ENCODE measurements at regions not wholly inside any gene's neighbourhood (a gene's known extent, or its start where the extent isn't known, plus 50 kb on each side); places are given as distances from the start of the nearest gene placed in this dataset.
A peak's percentile ranks its signal among the peaks of the same experiment; 100 is the strongest.

DNA sequence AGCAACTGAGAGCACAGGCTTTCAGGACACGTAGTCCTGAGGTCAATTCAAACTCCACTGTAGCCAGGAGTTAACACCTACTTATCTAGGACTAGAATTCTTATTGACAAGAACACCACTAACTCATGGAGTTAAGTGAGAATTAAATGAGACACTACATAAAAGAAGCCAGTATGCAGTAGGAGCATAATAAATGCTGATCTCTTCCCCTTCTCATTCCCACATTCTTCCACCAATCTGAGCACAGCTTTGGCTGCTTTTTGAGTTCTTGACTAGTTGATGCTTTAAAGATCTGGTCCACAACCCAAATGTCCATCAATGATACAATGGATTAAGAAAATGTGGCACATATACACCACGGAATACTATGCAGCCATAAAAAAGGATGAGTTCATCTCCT, 55.2 kb downstream of the TTC32 start:
- DNase-seq (ENCODE audit: low spot score) = no peak

DNA sequence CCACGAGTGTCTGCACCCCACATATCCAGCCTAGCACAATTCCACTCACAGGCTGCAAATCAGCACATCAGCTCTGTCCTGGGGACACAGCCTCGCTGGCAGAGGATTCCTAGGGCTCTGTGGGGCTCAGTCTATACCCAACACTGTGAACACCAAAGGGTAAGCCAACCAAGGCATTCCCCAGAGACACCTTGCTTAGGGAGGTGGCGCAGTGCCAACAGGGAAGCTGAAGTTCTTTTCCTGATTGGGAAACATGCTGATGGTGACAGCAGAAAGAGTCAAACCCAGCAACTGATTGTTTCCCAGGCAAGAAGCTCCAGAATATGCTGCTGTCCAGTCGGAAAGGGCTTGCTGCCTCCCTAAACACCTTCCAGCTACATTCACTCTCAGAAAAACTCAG, 55.8 kb downstream of the TTC32 start:
- no peak for DNase-seq (ENCODE audit: low spot score)

DNA sequence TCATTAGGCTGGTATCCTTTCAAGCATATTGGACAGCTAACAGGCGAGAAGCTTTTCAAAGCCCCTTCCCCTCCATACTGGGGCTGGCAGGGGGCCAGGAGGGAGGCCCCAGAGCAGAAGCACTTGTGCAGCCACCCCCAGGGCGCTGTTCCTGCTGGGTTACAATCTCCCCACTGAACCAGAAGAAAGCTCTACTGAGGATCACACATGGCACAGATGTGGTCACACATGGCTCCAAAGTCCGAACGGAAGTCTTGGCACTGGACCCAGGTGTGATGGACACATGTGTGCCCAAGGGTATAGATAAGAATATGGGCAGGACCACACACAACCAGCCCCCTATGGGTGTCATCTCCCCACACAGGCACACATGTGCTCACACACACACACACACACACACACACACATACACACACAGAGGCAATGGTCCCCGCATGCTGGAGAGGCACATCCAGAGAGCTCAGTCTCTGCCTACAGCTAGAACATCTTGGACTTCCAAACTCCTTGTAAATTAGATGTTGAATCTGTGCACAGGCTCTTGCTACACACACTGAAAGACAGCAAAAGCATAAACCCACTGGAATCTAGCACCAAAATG, 56.4 kb downstream of the TTC32 start:
- DNase-seq (ENCODE audit: low spot score) = no peak

GRCh38 chr2:19844750-19845149, 57.0 kb downstream of the TTC32 start:
- DNase-seq (ENCODE audit: low spot score) = no peak

DNA sequence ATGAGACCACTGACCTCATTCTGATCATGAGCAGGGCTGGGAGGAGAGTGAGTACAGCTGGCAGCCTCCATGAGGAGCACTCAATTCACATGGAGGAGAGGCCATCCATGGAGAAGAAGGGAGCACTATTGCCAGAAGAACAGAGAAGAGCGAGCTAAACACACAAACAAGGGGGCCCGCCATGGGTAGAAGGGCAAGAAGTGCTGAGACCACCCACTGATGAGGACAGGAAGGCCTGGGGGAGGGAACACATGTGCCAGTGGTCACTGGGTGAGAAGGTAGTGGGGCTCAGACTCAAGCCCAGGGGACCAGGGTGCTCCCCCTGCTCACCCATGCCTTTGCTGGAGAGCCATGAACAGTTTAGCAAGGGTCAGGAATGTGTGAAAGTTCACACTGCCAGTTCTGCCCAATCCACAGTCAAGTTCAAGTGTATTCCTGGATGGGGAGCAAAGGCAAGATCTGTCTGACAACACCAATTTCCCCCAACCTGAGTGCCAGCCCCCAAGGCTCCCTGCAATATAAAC, 57.7 kb downstream of the TTC32 start:
- DNase-seq (ENCODE audit: low spot score) = no peak

- DNase-seq (ENCODE audit: low spot score) = no peak
Observed at GRCh38 chr2:19841918-19842693, 59.7 kb downstream of the TTC32 start.

DNA sequence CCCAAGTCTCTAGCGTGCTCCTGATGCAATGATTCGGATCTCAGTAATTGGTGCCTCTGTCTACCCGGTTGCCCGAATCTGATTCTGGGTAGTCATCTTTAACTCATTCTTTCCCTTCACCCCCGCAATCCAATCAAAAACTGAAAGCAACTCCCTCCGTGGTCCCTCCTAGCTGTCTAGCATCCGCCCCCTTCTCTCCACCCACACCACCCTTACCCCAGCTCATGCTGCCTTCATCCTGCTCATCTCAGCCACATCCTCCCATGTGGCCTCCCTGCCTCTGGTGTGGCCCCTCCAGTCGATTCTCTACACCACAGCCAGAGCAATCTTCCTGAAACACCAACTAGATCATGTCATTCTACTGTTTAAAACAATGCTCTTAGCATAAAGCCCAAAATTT, 62.3 kb downstream of the TTC32 start:
- DNase-seq (ENCODE audit: low spot score) = no peak

DNA sequence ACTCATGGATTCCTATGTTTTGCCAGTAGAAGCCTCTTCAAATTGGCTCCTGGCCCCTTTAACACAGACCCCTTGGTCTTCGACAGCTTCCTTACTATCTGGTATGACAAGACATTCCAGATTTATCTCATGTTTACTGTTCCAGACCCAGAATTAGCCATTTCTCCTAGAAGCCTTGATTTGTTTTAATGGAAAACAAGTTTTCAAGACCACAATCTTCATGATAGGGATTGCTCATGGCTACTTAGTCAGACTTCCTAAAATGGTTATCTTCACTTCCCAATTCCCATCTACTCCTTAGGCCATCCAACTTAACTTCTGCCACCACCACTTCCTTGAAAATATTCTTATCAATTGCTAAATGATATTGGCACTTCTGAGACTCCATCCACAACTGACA, 63.2 kb downstream of the TTC32 start:
- DNase-seq (ENCODE audit: low spot score) = no peak

DNA sequence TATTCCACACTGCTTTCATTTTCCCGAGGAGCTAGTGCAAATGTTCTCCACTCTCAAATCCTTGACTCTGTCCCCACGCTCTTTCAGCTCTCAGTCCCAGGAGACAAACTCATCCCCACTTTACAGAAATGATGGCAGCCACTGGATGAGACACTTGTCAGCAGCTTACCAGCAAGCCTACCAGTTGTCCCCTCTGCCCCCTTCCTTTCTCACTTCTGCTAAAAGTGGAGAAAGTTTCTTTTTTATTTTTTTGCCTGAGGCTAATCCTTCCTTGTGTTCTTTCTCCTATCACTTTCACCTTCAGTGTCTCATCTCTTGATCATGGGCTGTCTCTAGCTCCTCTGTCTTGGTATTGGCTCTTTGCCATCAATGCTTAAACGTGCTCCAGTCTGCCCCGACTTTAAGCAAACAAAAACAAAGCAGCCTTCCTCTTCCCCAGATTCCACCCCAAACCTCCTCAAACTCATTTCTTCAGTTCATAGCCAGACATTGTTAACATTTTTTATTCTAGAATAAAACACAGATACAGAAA, 64.5 kb downstream of the TTC32 start:
- no peak for DNase-seq (ENCODE audit: low spot score)

GRCh38 chr2:19835781-19836281, 66.0 kb downstream of the TTC32 start:
- DNase-seq (ENCODE audit: low spot score) = no peak

DNA sequence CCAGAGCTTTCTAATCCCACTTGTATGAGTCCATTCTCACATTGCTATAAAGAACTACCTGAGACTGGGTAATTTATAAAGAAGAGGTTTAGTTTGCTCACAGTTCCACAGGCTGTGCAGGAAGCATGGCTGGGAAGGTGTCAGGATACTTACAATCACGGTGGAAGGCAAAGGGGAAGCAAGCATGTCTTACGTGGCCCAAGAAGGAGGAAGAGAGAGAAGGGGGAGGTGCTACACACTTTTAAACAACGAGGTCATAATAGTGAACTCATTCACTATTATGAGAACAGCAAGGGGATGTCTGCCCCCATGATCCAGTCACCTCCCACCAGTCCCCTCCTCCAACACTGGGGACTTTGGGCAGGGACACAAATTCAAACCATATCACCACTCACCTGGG, 67.8 kb downstream of the TTC32 start:
- no peak for DNase-seq (ENCODE audit: low spot score)

DNA sequence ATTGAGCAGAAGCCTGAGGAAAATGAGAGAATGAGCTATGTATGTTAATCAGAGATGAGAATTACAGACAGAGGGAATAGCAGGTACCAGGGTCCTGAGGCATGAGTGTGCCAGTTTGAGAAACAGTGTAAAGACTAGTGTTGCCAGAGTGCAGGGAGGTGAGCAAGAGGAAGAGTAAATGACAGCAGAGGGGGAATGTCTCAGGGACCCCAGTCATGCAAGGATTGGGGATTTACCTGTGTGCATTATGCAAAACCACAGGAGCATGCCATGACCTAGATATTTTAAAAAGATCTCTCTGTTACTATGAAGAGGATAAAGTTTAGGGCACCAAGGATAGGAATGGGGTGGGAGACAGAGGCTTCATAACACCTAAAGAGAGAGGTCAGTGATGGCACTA, 72.1 kb downstream of the TTC32 start:
- no peak for DNase-seq (ENCODE audit: low spot score)

DNA sequence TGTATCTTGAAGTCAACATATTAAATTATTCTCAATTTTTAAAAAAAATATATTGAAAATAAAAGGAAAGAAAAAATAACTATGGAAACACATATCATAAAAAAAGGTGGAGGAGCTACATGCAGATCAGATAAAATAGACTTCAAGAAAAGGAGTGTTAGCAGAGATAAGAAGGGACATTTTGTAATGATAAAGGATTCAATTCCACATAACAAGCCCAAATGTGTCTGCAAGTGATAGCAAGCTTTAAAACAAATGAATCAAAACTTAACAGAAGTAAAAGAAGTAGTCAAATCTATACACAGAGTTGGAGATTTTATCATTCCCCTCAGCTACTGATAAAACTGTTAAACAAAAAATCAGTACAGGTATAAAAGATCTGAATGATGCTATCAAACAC, 74.9 kb downstream of the TTC32 start:
- DNase-seq (ENCODE audit: low spot score) = no peak

GRCh38 chr2:19823507-19823906, 78.3 kb downstream of the TTC32 start:
- DNase-seq (ENCODE audit: low spot score) = no peak

GRCh38 chr2:19819097-19820065, 82.4 kb downstream of the TTC32 start:
- peak; percentile 88 for DNase-seq (ENCODE audit: low spot score)

DNA sequence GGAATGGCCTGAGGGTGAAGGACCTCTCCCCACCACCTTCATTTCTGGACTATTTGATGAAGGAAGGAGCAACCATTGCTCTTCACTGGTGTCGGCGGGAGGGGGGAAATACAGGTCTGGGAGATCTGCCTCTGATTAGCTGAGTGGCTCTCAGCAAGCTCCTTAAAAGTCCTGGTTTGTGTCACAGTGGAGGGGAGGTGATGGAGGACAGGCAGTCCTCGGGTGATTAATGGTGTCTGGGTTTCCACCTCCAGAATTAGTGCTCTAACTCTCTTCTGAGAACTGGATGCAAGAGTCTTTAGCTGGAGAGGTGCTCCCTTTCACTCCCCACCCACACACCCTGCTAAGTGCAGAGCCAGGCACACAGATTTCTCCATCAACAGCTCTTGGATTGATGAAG, 83.2 kb downstream of the TTC32 start:
- no peak for DNase-seq (ENCODE audit: low spot score)

DNA sequence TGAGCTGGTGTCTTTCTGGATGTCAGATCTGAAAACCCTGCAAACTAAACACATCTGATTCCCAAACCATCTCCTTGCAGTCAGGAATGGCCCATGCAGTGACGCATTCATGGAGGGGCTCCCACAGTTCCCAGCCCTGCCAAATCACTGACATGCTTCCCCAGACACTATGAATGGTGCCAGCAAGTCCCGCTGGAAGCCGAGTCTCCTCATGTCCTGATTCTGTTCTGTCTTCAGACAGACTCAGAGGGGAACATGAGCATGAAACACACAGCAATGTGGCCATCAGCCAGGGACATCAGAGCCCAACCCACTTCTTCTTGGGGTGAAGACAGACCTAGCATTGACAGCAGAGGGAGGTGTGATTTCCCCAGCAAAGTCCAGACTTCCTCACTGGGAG, 83.7 kb downstream of the TTC32 start:
- DNase-seq (ENCODE audit: low spot score) = no peak

DNA sequence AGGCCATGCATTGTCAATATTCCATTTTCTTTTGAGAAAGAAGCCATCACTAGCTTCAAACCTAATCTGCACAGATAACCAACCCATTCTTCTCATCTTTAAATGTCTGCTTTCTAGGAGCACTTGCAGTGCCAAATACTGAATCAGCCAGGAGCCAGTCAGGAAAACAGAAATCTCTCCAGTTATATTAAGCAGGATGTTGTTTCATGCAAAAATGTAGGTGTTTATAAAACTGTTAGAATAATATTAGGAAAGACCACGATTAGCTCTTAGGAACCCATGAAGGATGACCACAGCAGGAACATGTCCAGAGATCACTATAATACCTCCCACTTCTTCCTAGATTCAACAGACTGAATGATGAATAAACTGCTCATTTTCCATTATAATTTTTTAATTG, 86.0 kb downstream of the TTC32 start:
- DNase-seq (ENCODE audit: low spot score) = no peak

DNA sequence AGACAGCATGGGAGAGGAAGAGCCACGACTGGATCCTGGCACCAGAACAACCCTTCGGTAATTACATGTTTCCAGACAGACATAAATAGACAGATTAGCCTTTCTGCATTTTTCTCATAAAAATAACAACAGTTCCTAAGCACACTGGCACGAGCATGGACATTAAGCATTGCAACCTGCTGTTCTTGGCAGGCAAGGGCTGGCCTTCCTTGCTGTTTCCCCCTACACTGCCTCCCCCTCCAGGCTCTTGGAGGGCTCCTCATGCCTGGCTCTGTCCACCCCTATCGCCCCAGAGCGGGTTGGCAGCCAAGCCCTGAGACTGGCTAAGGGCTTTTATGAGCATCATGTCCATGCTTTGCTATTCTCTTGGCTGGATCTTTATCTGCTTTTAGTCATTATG, 89.6 kb downstream of the TTC32 start:
- no peak for DNase-seq (ENCODE audit: low spot score)

- DNase-seq (ENCODE audit: low spot score) = no peak
Observed at GRCh38 chr2:19811186-19811585, 90.6 kb downstream of the TTC32 start.

GRCh38 chr2:19810637-19811036, 91.1 kb downstream of the TTC32 start:
- DNase-seq (ENCODE audit: low spot score) = no peak

DNA sequence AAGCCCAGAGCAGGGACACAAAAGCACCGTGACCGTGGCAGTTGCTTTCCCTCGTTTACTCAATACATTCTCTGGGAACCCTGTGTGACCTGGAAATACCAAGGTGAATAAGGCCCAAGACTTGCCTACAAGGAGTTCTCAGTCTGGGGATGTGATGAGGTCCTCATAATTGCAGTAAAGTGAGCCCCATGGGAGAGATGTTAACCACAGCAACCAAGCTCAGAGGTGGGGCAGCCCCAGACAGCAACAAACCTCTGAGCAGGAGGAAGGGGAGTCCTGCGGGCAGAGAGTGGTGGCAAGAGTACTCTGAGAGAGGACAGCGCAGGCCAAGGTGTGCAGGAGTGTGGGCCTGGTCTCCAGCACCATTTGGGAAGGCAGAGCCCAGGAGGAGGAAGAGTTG, 91.6 kb downstream of the TTC32 start:
- no peak for DNase-seq (ENCODE audit: low spot score)
